Loucy (cell line): ENCODE measurements at regions not wholly inside any gene's neighbourhood (a gene's known extent, or its start where the extent isn't known, plus 50 kb on each side); places are given as distances from the start of the nearest gene placed in this dataset.

Source experiments
- CTCF ChIP-seq: fragments of 200-600 bp; sonication (generic); conservative IDR thresholded peaks from 2 replicates; pipeline ENCODE4 v1.5.1; 2014; ENCODE audit warnings: mild to moderate bottlenecking, antibody characterized with exemption, low read length
- EZH2phosphoT487 ChIP-seq: fragments of 200-600 bp; IDR thresholded peaks from 2 replicates; pipeline ENCODE4 v1.6.1; 2018; ENCODE audit warnings: antibody characterized with exemption, mild to moderate bottlenecking, moderate library complexity, borderline replicate concordance

GRCh38 chr12:65618588-65618987 lies 205.7 kb upstream of the HMGA2 start:
- TF ChIP-seq CTCF (no peak), EZH2phosphoT487 (no peak)
